H1 (cell line): ENCODE measurements at regions not wholly inside any gene's neighbourhood (a gene's known extent, or its start where the extent isn't known, plus 50 kb on each side); places are given as distances from the start of the nearest gene placed in this dataset.

Experiments
- CBX8 ChIP-seq: fragments of 300-800, 300-1000 bp; sonication (generic); IDR thresholded peaks from 2 replicates; pipeline ENCODE4 v1.7.1; 2016; ENCODE audit warnings: low read depth, low read length, borderline replicate concordance
- SRF ChIP-seq: IDR thresholded peaks from 2 replicates; pipeline ENCODE4 v1.6.1; 2011; ENCODE audit warnings: mild to moderate bottlenecking, low read depth, low read length, moderate library complexity
- TF ChIP-seq, protein P1 (sequence below): IDR thresholded peaks from 2 replicates; pipeline ENCODE4 v1.6.1; 2011; ENCODE audit warnings: low read depth, mild to moderate bottlenecking, low read length; ENCODE audit not compliant: insufficient read depth

DNA sequence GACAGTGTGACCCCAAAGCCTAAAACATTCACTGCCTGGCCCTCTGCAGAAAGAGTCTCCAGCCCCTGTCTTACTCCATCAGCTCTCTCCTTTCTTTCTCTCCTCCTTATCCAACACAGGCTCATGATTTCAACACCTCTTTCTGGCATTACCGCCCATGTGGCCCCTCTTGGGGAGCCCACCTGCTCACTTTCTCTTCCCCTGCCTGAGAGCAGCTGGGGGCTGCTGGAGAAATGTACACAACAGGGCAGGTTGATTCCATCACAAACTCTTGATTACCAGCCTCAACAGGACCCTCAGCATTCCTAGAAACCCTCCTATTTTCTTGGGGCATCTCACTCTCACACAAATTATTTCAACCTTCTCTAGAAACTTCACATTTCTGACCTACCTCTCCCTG, 98.3 kb downstream of the ABHD5 start (continued):
- TF ChIP-seq CBX8 (no peak), SRF (no peak)
- TF ChIP-seq, protein P1, sequence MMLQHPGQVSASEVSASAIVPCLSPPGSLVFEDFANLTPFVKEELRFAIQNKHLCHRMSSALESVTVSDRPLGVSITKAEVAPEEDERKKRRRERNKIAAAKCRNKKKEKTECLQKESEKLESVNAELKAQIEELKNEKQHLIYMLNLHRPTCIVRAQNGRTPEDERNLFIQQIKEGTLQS = no peak
